ENCODE measurements at regions not wholly inside any gene's neighbourhood (a gene's known extent, or its start where the extent isn't known, plus 50 kb on each side); places are given as distances from the start of the nearest gene placed in this dataset.

- H3K4me1 Mint-ChIP-seq, result no peaks in the 10 kb centered on the region
- intact Hi-C loops (cut with micrococcal nuclease), result no loop called here
Observed at GRCh38 chr2:212770240-212770639, 231.6 kb upstream of the ERBB4 start.

GRCh38 chr2:212766921-212767320 lies 228.3 kb upstream of the ERBB4 start:
- Mint-ChIP-seq H3K4me1 (peaks cover 11% of the 10 kb centered on the region in 2 donors), H3K27me3 (ENCODE audit: low read depth in 2 of 2) (no peaks in the 10 kb centered on the region), H3K9me3 (no peaks in the 10 kb centered on the region), H3K4me3 (no peak overlapping the region), H3K36me3 (no peaks in the 10 kb centered on the region), H3K27ac (no peak overlapping the region)
- intact Hi-C loops (cut with micrococcal nuclease), result no loop called here
- 91% methylated on average over 3 of the region's 4 CpGs for WGBS (ENCODE audit: insufficient coverage)
- ATAC-seq (no peak), DNase-seq (no peak)
- Histone ChIP-seq H3K36me3 (ENCODE audit: control insufficient read depth, insufficient read depth, low read length) (no peaks in the 10 kb centered on the region), H3K27ac (ENCODE audit: low read length) (no peak overlapping the region), H3K4me1 (ENCODE audit: control insufficient read depth, insufficient read depth, low read length) (no peaks in the 10 kb centered on the region), H3K4me3 (ENCODE audit: low read length) (no peak overlapping the region), H3K9me3 (ENCODE audit: control insufficient read depth, insufficient read depth, low read length) (no peaks in the 10 kb centered on the region), H3K27me3 (ENCODE audit: control insufficient read depth, insufficient read depth, low read length) (no peaks in the 10 kb centered on the region)
- TF ChIP-seq CTCF (IDR thresholded peaks at IDR 0.05), result no peak

More at GRCh38 chr2:212770240-212770639, 231.6 kb upstream of the ERBB4 start:
- H3K4me3 ChIP-seq (ENCODE audit: low read length), result no peak overlapping the region
- no peak overlapping the region for H3K27ac ChIP-seq (ENCODE audit: low read length)
- no peaks in the 10 kb centered on the region for H3K9me3 ChIP-seq (ENCODE audit: control insufficient read depth, insufficient read depth, low read length)
- DNase-seq (no peak), ATAC-seq (no peak)
- 92% methylated on average over 3 of the region's 3 CpGs for WGBS (ENCODE audit: insufficient coverage)
- no peaks in the 10 kb centered on the region for H3K4me1 ChIP-seq (ENCODE audit: control insufficient read depth, insufficient read depth, low read length)
- no peaks in the 10 kb centered on the region for H3K9me3 Mint-ChIP-seq
- no peaks in the 10 kb centered on the region for H3K36me3 ChIP-seq (ENCODE audit: control insufficient read depth, insufficient read depth, low read length)
- no peaks in the 10 kb centered on the region for H3K36me3 Mint-ChIP-seq
- no peak overlapping the region for H3K4me3 Mint-ChIP-seq
- no peaks in the 10 kb centered on the region for H3K27me3 Mint-ChIP-seq (ENCODE audit: low read depth in 2 of 2)
- H3K27ac Mint-ChIP-seq, result no peak overlapping the region
- no peaks in the 10 kb centered on the region for H3K27me3 ChIP-seq (ENCODE audit: control insufficient read depth, insufficient read depth, low read length)
- no peak for TF ChIP-seq CTCF (IDR thresholded peaks at IDR 0.05)

GRCh38 chr2:212752730-212753351 lies 214.2 kb upstream of the ERBB4 start:
- Histone ChIP-seq H3K27ac (ENCODE audit: low read length) (no peak overlapping the region), H3K36me3 (ENCODE audit: control insufficient read depth, insufficient read depth, low read length) (no peaks in the 10 kb centered on the region), H3K4me1 (ENCODE audit: control insufficient read depth, insufficient read depth, low read length) (no peaks in the 10 kb centered on the region), H3K27me3 (ENCODE audit: control insufficient read depth, insufficient read depth, low read length) (no peaks in the 10 kb centered on the region), H3K4me3 (ENCODE audit: low read length) (no peak overlapping the region), H3K9me3 (ENCODE audit: control insufficient read depth, insufficient read depth, low read length) (peaks cover 5% of the 10 kb centered on the region)
- intact Hi-C loops (cut with micrococcal nuclease), result no loop called here
- Mint-ChIP-seq H3K4me1 (no peaks in the 10 kb centered on the region), H3K27ac (no peak overlapping the region), H3K4me3 (no peak overlapping the region), H3K9me3 (peaks cover 8 to 9% of the 10 kb centered on the region in 2 donors), H3K36me3 (peaks cover 26% of the 10 kb centered on the region), H3K27me3 (ENCODE audit: low read depth in 2 of 2) (no peaks in the 10 kb centered on the region)
- WGBS (ENCODE audit: insufficient coverage), result 80% methylated on average over 2 of the region's 2 CpGs
- TF ChIP-seq CTCF (IDR thresholded peaks at IDR 0.05), result no peak
- DNase-seq (no peak), ATAC-seq (no peak)

DNA sequence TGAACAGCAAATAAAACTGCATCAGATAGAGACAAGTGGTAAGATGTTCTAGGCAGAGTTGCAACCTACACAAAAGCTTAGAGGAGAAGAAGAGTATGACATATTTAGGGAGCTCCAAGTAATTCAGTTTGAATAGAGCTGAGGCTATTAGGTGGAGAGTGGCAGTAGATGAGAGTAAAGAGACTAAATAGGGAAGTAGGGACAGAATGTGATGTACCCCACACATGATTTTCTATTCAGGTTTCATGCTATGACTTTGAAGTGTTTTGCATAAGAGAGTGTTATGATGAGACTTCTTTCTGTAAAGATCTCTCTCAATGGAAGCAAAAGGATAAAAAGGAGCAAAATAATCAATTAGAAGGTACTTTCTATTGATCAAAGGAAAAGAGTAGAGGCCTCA lies 206.8 kb upstream of the ERBB4 start:
- TF ChIP-seq CTCF (IDR thresholded peaks at IDR 0.05), result no peak
- no peak for ATAC-seq
- Mint-ChIP-seq H3K27me3 (ENCODE audit: low read depth in 2 of 2) (no peaks in the 10 kb centered on the region), H3K36me3 (no peaks in the 10 kb centered on the region), H3K27ac (no peak overlapping the region), H3K4me3 (no peak overlapping the region), H3K9me3 (no peaks in the 10 kb centered on the region), H3K4me1 (no peaks in the 10 kb centered on the region)
- intact Hi-C loops (cut with micrococcal nuclease), result no loop called here
- H3K27ac ChIP-seq (ENCODE audit: low read length), result no peak overlapping the region
- no peak overlapping the region for H3K4me3 ChIP-seq (ENCODE audit: low read length)
- H3K36me3 ChIP-seq (ENCODE audit: control insufficient read depth, insufficient read depth, low read length), result no peaks in the 10 kb centered on the region
- H3K4me1 ChIP-seq (ENCODE audit: control insufficient read depth, insufficient read depth, low read length), result no peaks in the 10 kb centered on the region
- no peaks in the 10 kb centered on the region for H3K9me3 ChIP-seq (ENCODE audit: control insufficient read depth, insufficient read depth, low read length)
- DNase-seq, result no peak
- H3K27me3 ChIP-seq (ENCODE audit: control insufficient read depth, insufficient read depth, low read length), result no peaks in the 10 kb centered on the region

Data from natural killer cell (primary cell).